Activated naive CD8-positive, alpha-beta T cell treated with anti-CD3 and anti-CD28 coated beads, Interleukin-2, amount 10 ng/mL, durations not matched to agents 7 days and 5 days (primary cell): ENCODE measurements at regions not wholly inside any gene's neighbourhood (a gene's known extent, or its start where the extent isn't known, plus 50 kb on each side); places are given as distances from the start of the nearest gene placed in this dataset.

ENCODE experiments used
- ATAC-seq: fragments of 150-1000 bp; cut with Tn5 transposase; one replicate; pipeline ENCODE4 v1.10.0; 2021; ENCODE audit warnings: low read depth, moderate library complexity
- POLR2A ChIA-PET: fragments of 350-600 bp; sonication (Branson Sonifier 250); formaldehyde crosslinking; loops from one replicate; lab custom pipeline; 2021; ENCODE audit warnings: antibody characterized with exemption; lab: Charles Lee
- DNase-seq: peaks from one replicate; pipeline ENCODE4 v3.0.0; 2021
- H3K27ac Mint-ChIP-seq: one replicate; pipeline ENCODE4 v1.8.0; 2022; ENCODE audit warnings: mild to moderate bottlenecking, mixed read lengths
- H3K27me3 Mint-ChIP-seq: one replicate; pipeline ENCODE4 v1.8.0; 2022; ENCODE audit warnings: mild to moderate bottlenecking, moderate library complexity, mixed read lengths
- H3K36me3 Mint-ChIP-seq: one replicate; pipeline ENCODE4 v1.8.0; 2021; ENCODE audit warnings: mild to moderate bottlenecking, mixed read lengths
- H3K4me1 Mint-ChIP-seq: one replicate; pipeline ENCODE4 v1.8.0; 2021; ENCODE audit warnings: mixed read lengths
- H3K4me3 Mint-ChIP-seq: one replicate; pipeline ENCODE4 v1.8.0; 2022; ENCODE audit warnings: mild to moderate bottlenecking, moderate library complexity, mixed read lengths
- H3K9me3 Mint-ChIP-seq: one replicate; pipeline ENCODE4 v1.8.0; 2021; ENCODE audit warnings: mixed read lengths

DNA sequence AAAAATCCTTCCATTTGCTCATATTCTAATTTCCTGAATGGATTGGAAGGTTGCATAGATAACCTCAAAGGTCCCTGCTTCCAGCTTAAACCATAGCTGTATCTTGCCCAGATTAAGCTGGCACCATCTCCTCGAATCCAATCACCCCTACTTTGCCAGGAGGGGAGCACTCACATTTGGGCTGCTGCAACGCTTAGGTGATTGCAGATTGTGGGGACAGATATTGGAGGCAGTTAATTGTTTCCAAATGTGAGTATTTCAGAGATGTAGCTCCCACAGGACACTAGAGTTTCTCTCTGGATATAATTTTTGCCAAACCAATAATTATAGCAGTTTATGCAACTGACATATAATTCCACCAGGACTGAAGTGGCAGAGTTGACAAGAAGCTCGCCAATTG, 53.5 kb upstream of the ACSL1 start:
- POLR2A ChIA-PET, result no interaction called here
- H3K4me1 Mint-ChIP-seq, result no peaks in the 10 kb centered on the region
- no peak overlapping the region for H3K27ac Mint-ChIP-seq
- ATAC-seq (no peak), DNase-seq (no peak)
- H3K4me3 Mint-ChIP-seq, result no peak overlapping the region
- no peaks in the 10 kb centered on the region for H3K9me3 Mint-ChIP-seq
- peaks cover 26% of the 10 kb centered on the region for H3K27me3 Mint-ChIP-seq
- no peaks in the 10 kb centered on the region for H3K36me3 Mint-ChIP-seq

GRCh38 chr4:184882276-184882675, 56.5 kb upstream of the ACSL1 start:
- no peaks in the 10 kb centered on the region for H3K9me3 Mint-ChIP-seq
- H3K27ac Mint-ChIP-seq, result no peak overlapping the region
- POLR2A ChIA-PET, result no interaction called here
- H3K4me1 Mint-ChIP-seq, result no peaks in the 10 kb centered on the region
- H3K36me3 Mint-ChIP-seq, result no peaks in the 10 kb centered on the region
- no peak overlapping the region for H3K4me3 Mint-ChIP-seq
- ATAC-seq (no peak), DNase-seq (no peak)
- H3K27me3 Mint-ChIP-seq, result peaks cover 21% of the 10 kb centered on the region

DNA sequence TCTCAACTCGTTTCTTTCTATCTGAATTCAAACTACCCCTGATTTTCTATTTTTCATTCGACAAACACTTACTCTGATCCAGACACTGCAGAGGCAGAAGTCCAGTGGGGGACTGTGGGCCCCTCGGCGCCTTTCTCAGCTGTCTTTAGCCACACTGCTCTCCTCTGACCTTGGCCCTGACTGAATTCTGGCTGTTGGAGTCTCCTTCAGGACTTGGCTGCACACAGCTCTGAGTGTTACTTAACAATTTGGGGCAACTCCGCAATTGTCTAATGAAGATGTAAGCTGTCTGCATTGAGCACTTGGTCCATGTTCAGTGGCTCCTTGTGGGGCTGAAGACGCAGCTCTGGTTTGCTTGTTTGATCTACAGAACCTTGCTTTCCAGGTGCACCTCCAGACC, 57.3 kb upstream of the ACSL1 start:
- no peak for ATAC-seq
- DNase-seq, result no peak
- no peaks in the 10 kb centered on the region for H3K4me1 Mint-ChIP-seq
- H3K9me3 Mint-ChIP-seq, result no peaks in the 10 kb centered on the region
- POLR2A ChIA-PET, result no interaction called here
- H3K4me3 Mint-ChIP-seq, result no peak overlapping the region
- no peaks in the 10 kb centered on the region for H3K36me3 Mint-ChIP-seq
- no peak overlapping the region for H3K27ac Mint-ChIP-seq
- H3K27me3 Mint-ChIP-seq, result peaks cover 19% of the 10 kb centered on the region

- peaks cover 17% of the 10 kb centered on the region for H3K27me3 Mint-ChIP-seq
- POLR2A ChIA-PET, result no interaction called here
These were observed 59.1 kb upstream of the ACSL1 start for GRCh38 chr4:184884883-184885282.

GRCh38 chr4:184885602-184886001, 59.8 kb upstream of the ACSL1 start:
- Mint-ChIP-seq H3K4me3 (no peak overlapping the region), H3K9me3 (no peaks in the 10 kb centered on the region), H3K27ac (no peak overlapping the region), H3K4me1 (peaks cover 4% of the 10 kb centered on the region), H3K36me3 (no peaks in the 10 kb centered on the region), H3K27me3 (peaks cover 21% of the 10 kb centered on the region)
- no peak for ATAC-seq
- POLR2A ChIA-PET, result no interaction called here
- no peak for DNase-seq

More at GRCh38 chr4:184884883-184885282, 59.1 kb upstream of the ACSL1 start:
- H3K4me1 Mint-ChIP-seq, result no peaks in the 10 kb centered on the region
- DNase-seq (no peak), ATAC-seq (no peak)
- H3K4me3 Mint-ChIP-seq, result no peak overlapping the region
- no peaks in the 10 kb centered on the region for H3K36me3 Mint-ChIP-seq
- H3K27ac Mint-ChIP-seq, result no peak overlapping the region
- no peaks in the 10 kb centered on the region for H3K9me3 Mint-ChIP-seq

GRCh38 chr4:184887333-184887732, 61.6 kb upstream of the ACSL1 start:
- Mint-ChIP-seq H3K4me1 (peaks cover 4% of the 10 kb centered on the region), H3K36me3 (no peaks in the 10 kb centered on the region), H3K9me3 (no peaks in the 10 kb centered on the region), H3K27me3 (peaks cover 21% of the 10 kb centered on the region), H3K27ac (no peak overlapping the region), H3K4me3 (no peak overlapping the region)
- ATAC-seq (no peak), DNase-seq (no peak)
- POLR2A ChIA-PET, result no interaction called here

DNA sequence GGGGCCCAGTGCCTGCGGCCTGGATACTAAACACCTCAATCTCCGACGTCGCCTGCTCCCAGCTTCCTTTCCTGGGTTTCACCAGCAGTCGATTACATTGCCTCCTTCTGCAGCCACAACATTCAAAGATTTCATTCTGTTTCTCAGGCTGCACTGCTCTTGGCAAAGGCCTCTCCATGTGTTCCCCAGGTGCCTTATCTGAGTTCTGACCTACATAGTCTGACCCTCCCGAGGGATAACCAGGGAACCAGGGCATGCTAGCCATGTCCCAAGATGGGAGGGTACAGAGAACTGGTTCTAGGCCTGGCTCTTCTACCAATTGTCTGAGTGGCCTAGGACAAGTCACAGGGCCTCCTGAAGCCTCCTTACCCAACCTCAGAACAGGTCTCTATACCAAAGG, 62.2 kb upstream of the ACSL1 start:
- ATAC-seq (no peak), DNase-seq (no peak)
- peaks cover 4% of the 10 kb centered on the region for H3K4me1 Mint-ChIP-seq
- no peaks in the 10 kb centered on the region for H3K36me3 Mint-ChIP-seq
- POLR2A ChIA-PET, result no interaction called here
- H3K9me3 Mint-ChIP-seq, result no peaks in the 10 kb centered on the region
- H3K27me3 Mint-ChIP-seq, result peaks cover 22% of the 10 kb centered on the region
- no peak overlapping the region for H3K27ac Mint-ChIP-seq
- H3K4me3 Mint-ChIP-seq, result no peak overlapping the region

DNA sequence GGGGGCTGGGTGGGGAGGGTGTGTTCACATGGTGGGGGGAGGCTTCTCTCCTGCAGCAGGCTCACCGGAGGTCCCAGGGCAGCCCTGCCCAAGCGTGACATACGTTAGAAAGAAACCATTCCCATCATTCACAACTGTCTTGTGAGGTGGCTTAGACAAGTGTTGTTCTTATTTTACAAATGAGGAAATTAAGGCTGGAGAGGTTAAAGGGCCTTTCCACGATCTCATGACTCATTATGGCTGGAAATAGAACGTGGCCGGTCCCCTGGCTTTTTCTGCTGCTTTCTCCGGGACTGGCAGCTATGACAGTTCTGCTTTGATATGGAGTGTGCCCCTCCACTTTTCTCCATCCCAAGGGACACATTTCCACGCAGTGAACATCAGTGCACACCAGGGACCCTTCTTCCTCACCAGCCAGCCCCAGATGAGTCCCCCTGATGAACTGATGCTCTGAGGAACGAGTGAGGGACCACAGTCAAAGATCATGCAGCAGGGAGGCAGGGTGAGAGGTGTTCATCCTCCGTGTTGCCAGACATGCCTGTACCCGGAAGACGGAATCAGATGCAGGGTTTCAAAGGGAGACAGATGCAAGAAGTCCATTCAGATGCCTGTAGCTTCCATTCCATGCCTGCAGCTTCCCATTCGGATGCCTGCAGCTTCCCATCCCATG, 64.0 kb upstream of the ACSL1 start:
- DNase-seq, result no peak
- Mint-ChIP-seq H3K27ac (no peak overlapping the region), H3K36me3 (no peaks in the 10 kb centered on the region), H3K9me3 (no peaks in the 10 kb centered on the region), H3K27me3 (peaks cover 27% of the 10 kb centered on the region), H3K4me3 (no peak overlapping the region), H3K4me1 (peaks cover 4% of the 10 kb centered on the region)
- POLR2A ChIA-PET, result no interaction called here
- ATAC-seq, result no peak

DNA sequence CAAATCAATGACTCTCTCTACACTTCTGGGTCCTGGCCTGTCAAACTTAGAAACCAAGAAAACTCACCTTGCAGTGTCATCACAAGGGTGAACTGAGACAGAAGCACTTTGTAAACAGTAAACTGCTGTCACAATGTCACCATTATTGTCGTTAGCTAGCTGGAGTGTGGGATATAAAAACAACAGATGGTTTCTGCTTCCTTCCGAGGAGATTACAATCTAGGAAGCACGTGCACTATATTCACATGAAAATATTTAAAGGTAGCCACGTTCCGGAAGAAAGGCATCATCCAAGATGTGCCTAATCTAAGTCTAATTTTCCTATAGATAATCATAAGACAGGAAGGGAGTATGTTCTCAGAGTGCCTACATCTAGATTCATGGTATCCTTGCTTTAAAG, 64.7 kb upstream of the ACSL1 start:
- DNase-seq (no peak), ATAC-seq (no peak)
- no peak overlapping the region for H3K27ac Mint-ChIP-seq
- H3K9me3 Mint-ChIP-seq, result no peaks in the 10 kb centered on the region
- H3K27me3 Mint-ChIP-seq, result peaks cover 26% of the 10 kb centered on the region
- H3K36me3 Mint-ChIP-seq, result no peaks in the 10 kb centered on the region
- peaks cover 4% of the 10 kb centered on the region for H3K4me1 Mint-ChIP-seq
- POLR2A ChIA-PET, result no interaction called here
- H3K4me3 Mint-ChIP-seq, result no peak overlapping the region

DNA sequence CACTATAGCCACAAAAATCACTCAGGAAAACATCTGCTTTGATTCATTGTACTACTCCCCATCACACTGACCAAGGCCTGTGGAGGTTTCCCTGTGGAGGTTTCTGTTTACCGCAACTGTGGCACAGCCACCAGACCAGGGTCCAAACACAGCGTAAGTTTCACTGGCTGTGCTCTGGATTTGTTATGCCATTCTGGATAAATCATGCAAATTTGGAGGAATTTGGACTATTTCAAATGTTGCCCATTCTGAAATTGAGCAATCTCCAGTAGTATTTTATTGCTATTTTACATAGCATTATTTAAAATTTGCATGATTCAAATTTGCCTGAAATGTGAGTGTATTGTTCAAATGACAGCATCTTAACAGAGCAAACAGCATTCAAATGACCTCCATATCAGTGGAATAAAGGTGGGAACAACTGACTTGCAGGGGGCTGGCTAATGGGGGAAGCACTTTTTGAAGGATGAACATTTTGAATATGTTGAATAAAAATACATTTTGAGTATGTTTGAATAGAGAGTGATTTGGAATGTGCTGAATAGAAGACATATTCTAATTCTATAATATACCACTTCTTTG, 66.1 kb upstream of the ACSL1 start:
- Mint-ChIP-seq H3K4me1 (peaks cover 4% of the 10 kb centered on the region), H3K27me3 (peaks cover 21% of the 10 kb centered on the region), H3K9me3 (no peaks in the 10 kb centered on the region), H3K4me3 (no peak overlapping the region), H3K27ac (no peak overlapping the region), H3K36me3 (no peaks in the 10 kb centered on the region)
- DNase-seq (no peak), ATAC-seq (no peak)
- POLR2A ChIA-PET, result no interaction called here

- no peaks in the 10 kb centered on the region for H3K36me3 Mint-ChIP-seq
- DNase-seq, result no peak
- H3K27me3 Mint-ChIP-seq, result peaks cover 19% of the 10 kb centered on the region
- no peaks in the 10 kb centered on the region for H3K9me3 Mint-ChIP-seq
- POLR2A ChIA-PET, result no interaction called here
- peaks cover 5% of the 10 kb centered on the region for H3K4me1 Mint-ChIP-seq
- ATAC-seq, result no peak
- H3K27ac Mint-ChIP-seq, result no peak overlapping the region
- H3K4me3 Mint-ChIP-seq, result no peak overlapping the region
These were observed 67.2 kb upstream of the ACSL1 start for GRCh38 chr4:184892999-184893398.

DNA sequence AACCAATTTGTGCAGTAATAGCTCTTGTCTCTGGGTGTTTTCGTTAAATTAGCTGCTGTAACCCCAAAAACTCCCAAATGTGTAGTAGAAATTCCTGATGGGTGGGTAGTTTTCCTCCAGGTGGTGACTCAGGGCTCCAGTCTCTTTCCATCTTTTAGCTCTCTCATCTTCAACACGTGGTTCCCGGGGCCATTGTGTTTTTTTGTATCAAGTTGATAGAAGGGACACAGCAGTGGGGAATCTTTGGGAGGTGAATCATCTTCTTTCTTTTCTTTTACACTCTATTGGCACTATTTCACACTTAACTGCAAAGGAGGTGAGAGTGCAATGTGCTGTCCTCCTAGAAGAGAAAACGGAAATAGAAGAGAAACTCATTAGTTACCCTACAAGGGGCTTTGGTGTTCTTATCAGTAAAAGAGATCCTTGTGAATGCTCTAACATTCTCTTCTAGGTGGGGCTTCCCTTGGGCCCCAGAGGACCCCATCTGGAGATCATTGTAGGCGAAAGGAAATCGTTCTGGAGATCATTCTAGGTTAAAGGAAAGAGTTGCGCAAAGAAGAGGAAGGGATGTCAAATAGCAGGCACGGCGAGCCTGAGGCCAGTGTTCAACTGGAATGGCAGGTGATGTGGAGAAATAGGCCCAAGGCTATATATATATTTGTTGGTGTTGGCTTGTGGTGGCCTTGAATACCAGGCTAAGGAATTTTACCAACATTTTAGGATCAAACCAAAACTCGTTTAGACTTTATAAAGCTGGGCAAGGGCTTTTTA, 68.2 kb upstream of the ACSL1 start:
- Mint-ChIP-seq H3K27me3 (peaks cover 19% of the 10 kb centered on the region), H3K36me3 (no peaks in the 10 kb centered on the region), H3K27ac (no peak overlapping the region), H3K4me1 (peaks cover 9% of the 10 kb centered on the region), H3K9me3 (no peaks in the 10 kb centered on the region), H3K4me3 (no peak overlapping the region)
- ATAC-seq (no peak), DNase-seq (no peak)
- POLR2A ChIA-PET, result no interaction called here

DNA sequence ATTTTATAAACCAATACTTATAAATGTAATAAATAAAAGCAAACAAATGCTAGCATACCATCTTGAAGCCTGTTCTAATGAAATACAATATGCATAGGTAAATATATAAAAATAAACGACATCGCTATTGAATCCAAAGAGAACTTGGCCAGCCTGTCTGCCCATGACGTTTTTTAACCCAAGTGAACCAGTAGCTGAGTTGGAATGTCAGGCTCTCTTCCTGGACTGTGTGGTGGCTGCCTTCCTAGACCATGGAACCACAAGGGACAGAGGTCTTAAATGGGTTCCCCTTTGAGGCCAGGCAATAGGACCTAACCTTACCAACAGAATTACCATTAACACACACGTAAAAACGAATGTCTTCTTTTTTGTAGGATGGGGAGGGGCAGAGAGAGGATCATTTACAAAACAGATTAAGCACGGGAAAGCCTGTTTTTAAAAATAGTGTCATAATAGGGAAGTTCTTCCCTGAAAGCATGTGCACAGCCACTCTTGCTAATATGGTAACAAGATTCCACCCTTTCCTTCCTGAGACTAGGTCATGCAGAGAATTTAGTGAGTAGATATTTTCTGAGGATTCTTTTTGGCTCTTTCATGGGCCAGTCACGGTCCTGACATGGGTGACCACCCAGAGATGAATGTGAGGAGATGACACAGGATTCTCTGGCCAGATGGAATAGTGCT, 69.4 kb upstream of the ACSL1 start:
- Mint-ChIP-seq H3K36me3 (no peaks in the 10 kb centered on the region), H3K27ac (no peak overlapping the region), H3K4me3 (no peak overlapping the region), H3K27me3 (peaks cover 17% of the 10 kb centered on the region), H3K9me3 (no peaks in the 10 kb centered on the region), H3K4me1 (peaks cover 11% of the 10 kb centered on the region)
- POLR2A ChIA-PET, result no interaction called here
- ATAC-seq (no peak), DNase-seq (no peak)
